MCF 10A (cell line): ENCODE measurements at regions not wholly inside any gene's neighbourhood (a gene's known extent, or its start where the extent isn't known, plus 50 kb on each side); places are given as distances from the start of the nearest gene placed in this dataset.

Experiments used
- BruUV-seq: library from RNA; stranded (reverse); fragments of 400-500 nt; replicated peaks from 2 replicates; lab custom pipeline; 2021; lab: Mats Ljungman, UMichigan
- CTCF ChIA-PET: fragments of 300-600 bp; sonication (Branson Sonifier 250); formaldehyde crosslinking; extraction: SDS; loops from one replicate; lab custom pipeline; 2021; ENCODE audit warnings: antibody characterized with exemption, inconsistent platforms; lab: Yijun Ruan, JAX
- POLR2A ChIA-PET: fragments of 300-600, 350-650 bp; sonication (Branson Sonifier 250); formaldehyde crosslinking; extraction: SDS; loops from one replicate; lab custom pipeline; 2020; ENCODE audit warnings: antibody characterized with exemption, inconsistent platforms; lab: Yijun Ruan, JAX
- DNase-seq: peaks from one replicate; pipeline ENCODE4 v3.0.0-alpha.2; 2018; ENCODE audit not compliant: unreplicated experiment
- H3K27ac Mint-ChIP-seq: one replicate; pipeline ENCODE4 v1.8.0; 2022; ENCODE audit warnings: mild to moderate bottlenecking, low read depth, mixed read lengths; ENCODE audit not compliant: unreplicated experiment
- H3K27me3 Mint-ChIP-seq: one replicate; pipeline ENCODE4 v1.8.0; 2022; ENCODE audit warnings: mixed read lengths; ENCODE audit not compliant: insufficient read depth, unreplicated experiment
- H3K36me3 Mint-ChIP-seq: one replicate; pipeline ENCODE4 v1.8.0; 2022; ENCODE audit warnings: mild to moderate bottlenecking, moderate library complexity, mixed read lengths; ENCODE audit not compliant: insufficient read depth, unreplicated experiment
- H3K4me1 Mint-ChIP-seq: one replicate; pipeline ENCODE4 v1.8.0; 2022; ENCODE audit warnings: mixed read lengths; ENCODE audit not compliant: insufficient read depth, unreplicated experiment
- H3K4me3 Mint-ChIP-seq: one replicate; pipeline ENCODE4 v1.8.0; 2022; ENCODE audit warnings: mild to moderate bottlenecking, moderate library complexity, mixed read lengths; ENCODE audit not compliant: unreplicated experiment
- H3K9me3 Mint-ChIP-seq: one replicate; pipeline ENCODE4 v1.8.0; 2022; ENCODE audit warnings: mixed read lengths; ENCODE audit not compliant: unreplicated experiment
- intact Hi-C: fragments of 100-400 bp; cut with micrococcal nuclease; formaldehyde crosslinking; loops from 2 replicates; pipeline ENCODE4 v1.14.1; 2022
- TF ChIP-seq, protein P1 (sequence below): fragments of 200-600 bp; IDR thresholded peaks from one replicate; pipeline ENCODE4 v1.8.0; 2022; ENCODE audit warnings: antibody characterized with exemption, mild to moderate bottlenecking; ENCODE audit not compliant: unreplicated experiment

DNA sequence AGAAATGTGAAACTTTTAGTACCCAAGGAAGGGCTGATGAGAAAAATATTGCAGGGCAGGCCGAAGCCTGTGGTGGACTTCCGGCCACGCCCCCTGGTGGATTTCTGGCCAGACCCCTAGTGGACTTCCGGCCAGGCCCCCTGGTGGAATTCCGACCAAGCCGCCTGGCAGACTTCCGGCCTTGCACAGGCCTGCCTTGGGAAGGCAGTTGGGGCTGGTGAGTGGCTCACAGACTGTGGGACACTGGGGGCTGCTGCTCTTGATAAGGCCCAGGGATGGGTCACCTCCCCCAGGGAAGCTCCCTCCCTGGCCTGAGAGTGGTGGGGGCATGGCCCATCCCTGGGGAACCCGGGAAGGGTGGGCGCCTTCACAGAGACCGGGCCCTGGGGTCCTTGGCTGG lies 116.4 kb upstream of the MKI67 start:
- Mint-ChIP-seq H3K4me3 (no peak overlapping the region), H3K9me3 (no peaks in the 10 kb centered on the region), H3K36me3 (no peaks in the 10 kb centered on the region), H3K4me1 (no peaks in the 10 kb centered on the region), H3K27me3 (no peaks in the 10 kb centered on the region), H3K27ac (no peak overlapping the region)
- ChIA-PET CTCF (no interaction called here), POLR2A (no interaction called here)
- TF ChIP-seq, protein P1, sequence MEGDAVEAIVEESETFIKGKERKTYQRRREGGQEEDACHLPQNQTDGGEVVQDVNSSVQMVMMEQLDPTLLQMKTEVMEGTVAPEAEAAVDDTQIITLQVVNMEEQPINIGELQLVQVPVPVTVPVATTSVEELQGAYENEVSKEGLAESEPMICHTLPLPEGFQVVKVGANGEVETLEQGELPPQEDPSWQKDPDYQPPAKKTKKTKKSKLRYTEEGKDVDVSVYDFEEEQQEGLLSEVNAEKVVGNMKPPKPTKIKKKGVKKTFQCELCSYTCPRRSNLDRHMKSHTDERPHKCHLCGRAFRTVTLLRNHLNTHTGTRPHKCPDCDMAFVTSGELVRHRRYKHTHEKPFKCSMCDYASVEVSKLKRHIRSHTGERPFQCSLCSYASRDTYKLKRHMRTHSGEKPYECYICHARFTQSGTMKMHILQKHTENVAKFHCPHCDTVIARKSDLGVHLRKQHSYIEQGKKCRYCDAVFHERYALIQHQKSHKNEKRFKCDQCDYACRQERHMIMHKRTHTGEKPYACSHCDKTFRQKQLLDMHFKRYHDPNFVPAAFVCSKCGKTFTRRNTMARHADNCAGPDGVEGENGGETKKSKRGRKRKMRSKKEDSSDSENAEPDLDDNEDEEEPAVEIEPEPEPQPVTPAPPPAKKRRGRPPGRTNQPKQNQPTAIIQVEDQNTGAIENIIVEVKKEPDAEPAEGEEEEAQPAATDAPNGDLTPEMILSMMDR = no peak
- BruUV-seq = no TSS peak
- intact Hi-C loops = no loop called here
- no peak for DNase-seq

DNA sequence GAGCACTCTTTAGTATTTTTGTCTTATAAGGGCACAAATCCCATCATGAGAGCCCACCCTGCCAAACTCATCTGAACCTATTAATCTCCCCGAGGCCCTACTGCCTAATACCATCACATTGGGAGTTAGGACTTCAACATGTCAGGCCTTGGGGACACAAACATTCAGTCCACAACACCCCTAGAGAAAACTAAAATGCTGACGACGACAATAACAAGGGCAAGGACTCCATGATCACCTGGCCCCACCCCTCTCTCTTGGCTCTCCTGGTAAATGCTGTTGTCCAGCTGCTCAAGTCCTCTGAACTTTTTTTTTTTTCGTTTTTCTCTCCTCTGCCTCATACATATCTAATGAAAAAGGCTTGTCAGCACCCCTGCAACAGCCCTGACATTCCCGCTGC lies 118.8 kb upstream of the MKI67 start:
- Mint-ChIP-seq H3K36me3 (no peaks in the 10 kb centered on the region), H3K27me3 (no peaks in the 10 kb centered on the region), H3K4me3 (no peak overlapping the region), H3K27ac (no peak overlapping the region), H3K4me1 (no peaks in the 10 kb centered on the region), H3K9me3 (no peaks in the 10 kb centered on the region)
- TF ChIP-seq, protein P1 = no peak
- BruUV-seq = no TSS peak
- CTCF ChIA-PET = interaction anchor here (0.6 to 1.2 kb wide), 4 partner anchors 19 to 405 kb away, joined by 3 to 7 read pairs (median 4); no protein-coding TSS in a partner anchor
- DNase-seq = no peak
- POLR2A ChIA-PET = no interaction called here
- intact Hi-C loops = no loop called here

DNA sequence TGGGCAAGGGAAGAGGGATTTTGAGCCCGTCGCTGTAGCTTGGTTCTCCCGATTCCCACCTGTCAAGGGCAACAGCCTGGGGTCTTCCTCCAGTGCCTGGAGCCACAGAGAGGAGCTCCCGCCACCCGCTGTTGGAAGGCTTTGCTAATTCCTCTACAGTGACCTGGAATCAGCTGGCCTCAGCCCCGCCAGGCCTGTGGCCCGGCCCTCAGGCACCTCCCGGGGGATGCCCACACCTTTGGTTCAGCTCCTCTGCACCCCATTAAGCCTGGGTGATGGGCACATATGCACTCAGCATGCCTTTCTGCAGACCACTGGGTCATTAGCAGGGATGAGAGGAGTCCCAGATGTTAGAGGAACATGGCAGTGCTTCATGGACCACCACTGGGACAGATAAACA lies 121.4 kb upstream of the MKI67 start:
- Mint-ChIP-seq H3K27me3 (no peaks in the 10 kb centered on the region), H3K4me3 (no peak overlapping the region), H3K27ac (no peak overlapping the region), H3K4me1 (no peaks in the 10 kb centered on the region), H3K36me3 (no peaks in the 10 kb centered on the region), H3K9me3 (no peaks in the 10 kb centered on the region)
- DNase-seq = no peak
- ChIA-PET POLR2A (no interaction called here), CTCF (interaction anchor here (0.6 kb wide), 1 partner anchor 12 kb away, joined by 3 read pairs; no protein-coding TSS in a partner anchor)
- intact Hi-C loops = no loop called here
- BruUV-seq = no TSS peak
- TF ChIP-seq, protein P1 = no peak

DNA sequence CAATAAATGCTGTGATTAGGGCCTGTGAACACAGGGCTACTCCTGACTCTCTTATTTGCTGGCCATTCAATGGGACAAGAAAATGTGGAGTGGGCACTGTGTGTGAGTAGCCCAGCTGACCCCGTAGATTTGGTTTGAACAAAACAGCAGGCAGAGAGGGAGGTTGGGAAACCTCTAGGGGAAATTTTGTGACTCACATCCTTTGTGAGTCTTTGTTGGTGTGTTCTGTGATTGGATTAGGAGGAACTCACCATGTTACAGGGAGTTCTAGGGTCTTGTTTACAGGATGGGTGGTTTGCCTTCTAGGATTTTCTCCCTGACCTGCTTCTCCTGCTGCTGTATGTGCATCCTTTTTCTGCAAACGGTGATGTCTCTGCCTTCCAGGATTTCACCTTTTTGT lies 128.3 kb upstream of the MKI67 start:
- no TSS peak for BruUV-seq
- Mint-ChIP-seq H3K27me3 (no peaks in the 10 kb centered on the region), H3K4me1 (peaks cover 14% of the 10 kb centered on the region), H3K9me3 (no peaks in the 10 kb centered on the region), H3K4me3 (no peak overlapping the region), H3K36me3 (no peaks in the 10 kb centered on the region), H3K27ac (no peak overlapping the region)
- ChIA-PET CTCF (interaction anchor here (0.6 to 2.0 kb wide), 3 partner anchors 9 to 43 kb away, joined by 4 to 12 read pairs (median 5); no protein-coding TSS in a partner anchor), POLR2A (no interaction called here)
- TF ChIP-seq, protein P1 = no peak
- peak; percentile 72 for DNase-seq
- intact Hi-C loops = no loop called here
